K562 (cell line): ENCODE measurements at regions not wholly inside any gene's neighbourhood (a gene's known extent, or its start where the extent isn't known, plus 50 kb on each side); places are given as distances from the start of the nearest gene placed in this dataset.

Source experiments
- ATAC-seq: fragments of 200-7000 bp; cut with Tn5 transposase; 3 replicates; pipeline ENCODE4 v1.9.1; 2020; ENCODE audit warnings: moderate library complexity
- BruUV-seq: library from RNA; stranded (reverse); fragments of 400-500 nt; replicated peaks from 2 replicates; lab custom pipeline; 2021; lab: Mats Ljungman, UMichigan
- CTCF ChIA-PET: fragments of 300-600 bp; formaldehyde crosslinking; extraction: SDS; loops from one replicate; lab custom pipeline; 2021; ENCODE audit warnings: low intra/inter-chr PET ratio; lab: Yijun Ruan, JAX
- POLR2A ChIA-PET: fragments of 300-600, 350-650 bp; sonication (Branson Sonifier 250); formaldehyde crosslinking; extraction: SDS; loops from one replicate; lab custom pipeline; 2021; ENCODE audit warnings: antibody characterized with exemption, inconsistent platforms; lab: Yijun Ruan, JAX
- DNase-seq, 4 experiments: peaks; one replicate each; pipeline versions ENCODE4 v3.0.0 to v3.0.0-alpha.2; 2011 to 2018; ENCODE audit warnings: low spot score in 3 of 4, mixed read lengths in 3 of 4; ENCODE audit errors: extremely low read depth in 1 of 4
- FAIRE-seq: peaks from 2 replicates; lab custom pipeline; 2011; peaks lifted over from hg19 to GRCh38; lab: Jason Lieb, UNC
- H2AFZ ChIP-seq: 2 replicates; pipeline ENCODE4 v1.6.0; 2011; ENCODE audit warnings: low read depth, low read length, control low read depth, inconsistent platforms
- H3K27ac ChIP-seq: fragments of 200-600 bp; 3 replicates; pipeline ENCODE4 v1.8.0; 2011; ENCODE audit warnings: low read depth, mild to moderate bottlenecking, control low read depth, inconsistent platforms, low read length, moderate library complexity, mixed read lengths; ENCODE audit errors: extremely low read depth
- H3K27me3 ChIP-seq, 2 experiments: fragments of 300-600 bp in 1 of 2; 2 replicates in 1 of 2; 3 replicates in 1 of 2; pipeline versions ENCODE4 v1.6.0 to v1.8.0; 2011; ENCODE audit warnings: inconsistent platforms in 2 of 2, low read length in 2 of 2, mild to moderate bottlenecking in 1 of 2, mixed read lengths in 1 of 2, moderate library complexity in 1 of 2; ENCODE audit not compliant: control insufficient read depth in 2 of 2, insufficient read depth in 2 of 2
- H3K36me3 ChIP-seq: fragments of 300-600 bp; 3 replicates; pipeline ENCODE4 v1.8.0; 2011; ENCODE audit warnings: mild to moderate bottlenecking, low read length, inconsistent platforms; ENCODE audit not compliant: control insufficient read depth, insufficient read depth
- H3K4me1 ChIP-seq, 2 experiments: fragments of 200-600 bp in 1 of 2; replicated peaks in 1 of 2; 2 replicates in 1 of 2; 3 replicates in 1 of 2; pipeline versions ENCODE4 v1.5.1 to v1.8.0; 2011; ENCODE audit warnings: inconsistent platforms in 2 of 2, low read length in 2 of 2, mild to moderate bottlenecking in 1 of 2, mixed read lengths in 1 of 2, moderate library complexity in 1 of 2; ENCODE audit not compliant: control insufficient read depth in 2 of 2, insufficient read depth in 2 of 2
- H3K4me2 ChIP-seq: 2 replicates; pipeline ENCODE4 v1.6.1; 2011; ENCODE audit warnings: low read length, control low read depth, inconsistent platforms, mixed read lengths; ENCODE audit not compliant: insufficient read depth
- H3K4me3 ChIP-seq: fragments of 200-600 bp; sonication (generic), shearing (Covaris generic); 2 replicates; pipeline ENCODE4 v1.5.1; 2016; ENCODE audit warnings: control low read depth, inconsistent platforms
- H3K79me2 ChIP-seq: fragments of 200-600 bp; 3 replicates; pipeline ENCODE4 v1.8.0; 2011; ENCODE audit warnings: low read length, inconsistent platforms; ENCODE audit not compliant: control insufficient read depth, insufficient read depth
- H3K9ac ChIP-seq, 2 experiments: 2 replicates each; pipeline versions ENCODE4 v1.6.0 to v1.6.1; 2011; ENCODE audit warnings: low read depth in 2 of 2, low read length in 2 of 2, control low read depth in 1 of 2, inconsistent platforms in 1 of 2, mild to moderate bottlenecking in 1 of 2, mixed read lengths in 1 of 2; ENCODE audit not compliant: insufficient read depth in 1 of 2
- H3K9me1 ChIP-seq: one replicate; pipeline ENCODE4 v1.6.0; 2011; ENCODE audit warnings: inconsistent platforms, mild to moderate bottlenecking, low read length, moderate library complexity; ENCODE audit not compliant: control insufficient read depth, insufficient read depth
- H3K9me3 ChIP-seq: replicated peaks from 2 replicates; pipeline ENCODE4 v1.5.1; 2011; ENCODE audit warnings: low read depth, low read length, inconsistent platforms; ENCODE audit not compliant: control insufficient read depth, insufficient read depth
- H4K20me1 ChIP-seq: replicated peaks from 2 replicates; pipeline ENCODE4 v1.6.1; 2011; ENCODE audit warnings: low read length, inconsistent platforms, mixed read lengths; ENCODE audit not compliant: control insufficient read depth, insufficient read depth
- EGR1 ChIP-seq: fragments of 450-650 bp; conservative IDR thresholded peaks from 2 replicates; pipeline ENCODE4 v1.6.1; 2017; ENCODE audit warnings: mild to moderate bottlenecking
- EP400 ChIP-seq: fragments of 450-650 bp; IDR thresholded peaks from 2 replicates; pipeline ENCODE4 v1.6.1; 2017; ENCODE audit warnings: antibody characterized with exemption, mild to moderate bottlenecking, moderate library complexity
- ETV6 ChIP-seq, 3 experiments: fragments of 150-350 bp in 1 of 3; sonication (generic) in 1 of 3; formaldehyde crosslinking in 1 of 3; IDR thresholded peaks; 2 replicates each; pipeline versions ENCODE4 v1.6.1 to v1.8.0; 2014 to 2022; ENCODE audit warnings: borderline replicate concordance in 2 of 3, low read depth in 2 of 3, antibody characterized with exemption in 1 of 3, low read length in 1 of 3, mild to moderate bottlenecking in 1 of 3, missing genetic modification reagents in 1 of 3
- HEY1 ChIP-seq: fragments of 250-450 bp; sonication (Bioruptor Pico); IDR thresholded peaks from 2 replicates; pipeline ENCODE4 v1.5.0; 2020; ENCODE audit warnings: mild to moderate bottlenecking, moderate library complexity, borderline replicate concordance
- PTTG1 ChIP-seq: fragments of 450-650 bp; IDR thresholded peaks from 2 replicates; pipeline ENCODE4 v1.6.1; 2016; ENCODE audit warnings: low read depth, mild to moderate bottlenecking, missing genetic modification characterization, missing compliant biosample characterization
- SLC30A9 ChIP-seq: fragments of 250-450 bp; sonication (Bioruptor Pico); IDR thresholded peaks from 2 replicates; pipeline ENCODE4 v1.8.0; 2022; ENCODE audit warnings: mild to moderate bottlenecking, moderate library complexity
- ZBTB43 ChIP-seq: sonication (generic); formaldehyde crosslinking; IDR thresholded peaks from 2 replicates; pipeline ENCODE4 v1.8.0; 2023; ENCODE audit warnings: mild to moderate bottlenecking, missing genetic modification reagents
- ZNF707 ChIP-seq: fragments of 250-450 bp; sonication (Bioruptor Pico); conservative IDR thresholded peaks from 2 replicates; pipeline ENCODE4 v1.8.0; 2022; ENCODE audit warnings: inconsistent platforms, mild to moderate bottlenecking, moderate library complexity
- ZNF785 ChIP-seq: fragments of 250-450 bp; sonication (Bioruptor Pico); IDR thresholded peaks from 2 replicates; pipeline ENCODE4 v1.4.0; 2020; ENCODE audit warnings: mild to moderate bottlenecking
- WGBS: fragments of 100-300 bp; shearing (Covaris generic); methylation state at CpG from one replicate; pipeline ENCODE4 v1.1.6; 2016; ENCODE audit warnings: low coverage, mixed read lengths; ENCODE audit not compliant: insufficient coverage; ENCODE audit errors: missing lambda C conversion rate; 5-methylcytosine and 5-hydroxymethylcytosine counted together
- in situ Hi-C: fragments of 300-500 bp; cut with MboI; formaldehyde crosslinking; loops from 4 replicates; pipeline ENCODE4 v1.15.0; 2018; ENCODE audit warnings: inconsistent platforms, mixed read lengths
- intact Hi-C: fragments of 100-400 bp; cut with micrococcal nuclease; formaldehyde crosslinking; loops from 2 replicates; pipeline ENCODE4 v1.14.2; 2022
- TF ChIP-seq, protein P1 (sequence below): fragments of 450-650 bp; IDR thresholded peaks from 2 replicates; pipeline ENCODE4 v1.6.1; 2018; ENCODE audit warnings: mild to moderate bottlenecking, low read depth; ENCODE audit not compliant: partially characterized antibody
- TF ChIP-seq, protein P2 (sequence below), 3 experiments: fragments of 200-800 bp in 1 of 3; fragments of 250-450 bp in 1 of 3; fragments of 450-650 bp in 1 of 3; sonication (Bioruptor Pico) in 1 of 3; sonication (Bioruptor generic) in 1 of 3; formaldehyde crosslinking in 1 of 3; IDR thresholded peaks; 2 replicates each; pipeline versions ENCODE4 v1.6.1 to v1.8.0; 2016 to 2022; ENCODE audit warnings: mild to moderate bottlenecking in 2 of 3, missing genetic modification characterization in 2 of 3, missing compliant biosample characterization in 1 of 3, moderate library complexity in 1 of 3

- TF ChIP-seq ZBTB43 (CRISPR knock-in tag) (no peak), ZNF785 (CRISPR knock-in tag) (no peak), PTTG1 (tag) (no peak), EP400 (no peak), SLC30A9 (CRISPR knock-in tag) (no peak), EGR1 (no peak), ZNF707 (CRISPR knock-in tag) (no peak)
- TF ChIP-seq, protein P1, sequence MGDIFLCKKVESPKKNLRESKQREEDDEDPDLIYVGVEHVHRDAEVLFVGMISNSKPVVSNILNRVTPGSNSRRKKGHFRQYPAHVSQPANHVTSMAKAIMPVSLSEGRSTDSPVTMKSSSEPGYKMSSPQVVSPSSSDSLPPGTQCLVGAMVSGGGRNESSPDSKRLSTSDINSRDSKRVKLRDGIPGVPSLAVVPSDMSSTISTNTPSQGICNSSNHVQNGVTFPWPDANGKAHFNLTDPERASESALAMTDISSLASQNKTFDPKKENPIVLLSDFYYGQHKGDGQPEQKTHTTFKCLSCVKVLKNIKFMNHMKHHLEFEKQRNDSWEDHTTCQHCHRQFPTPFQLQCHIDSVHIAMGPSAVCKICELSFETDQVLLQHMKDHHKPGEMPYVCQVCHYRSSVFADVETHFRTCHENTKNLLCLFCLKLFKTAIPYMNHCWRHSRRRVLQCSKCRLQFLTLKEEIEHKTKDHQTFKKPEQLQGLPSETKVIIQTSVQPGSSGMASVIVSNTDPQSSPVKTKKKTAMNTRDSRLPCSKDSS: no peak
Observed at GRCh38 chr3:107221856-107222255, 155.4 kb upstream of the CCDC54 start (continued).

DNA sequence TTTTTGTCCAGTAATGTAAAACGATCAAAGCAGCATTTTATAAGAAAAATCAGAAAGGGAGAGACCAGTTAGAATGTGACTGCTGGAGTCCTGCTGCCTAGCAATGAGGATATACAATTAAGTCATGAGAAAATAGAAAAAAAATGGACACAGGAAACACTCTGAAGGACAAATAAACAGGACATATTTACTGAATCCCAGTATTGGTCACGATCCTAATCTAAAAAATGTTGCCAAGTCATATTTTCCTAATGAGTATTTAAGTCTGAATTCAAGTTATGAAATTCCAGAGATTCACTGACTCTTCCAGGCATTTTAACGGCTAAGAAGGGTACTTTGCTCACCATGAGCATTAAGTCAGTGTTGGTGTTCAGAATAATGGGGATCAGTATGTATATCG is 154.3 kb upstream of the CCDC54 start:
- no peaks in the 10 kb centered on the region for H4K20me1 ChIP-seq
- no peak overlapping the region for H3K4me2 ChIP-seq
- intact Hi-C loops (no loop called here), in situ Hi-C loops (no loop called here)
- no peak overlapping the region for H2AFZ ChIP-seq
- no peak for ATAC-seq
- no peaks in the 10 kb centered on the region for H3K4me1 ChIP-seq
- ChIA-PET POLR2A (no interaction called here), CTCF (no interaction called here)
- H3K4me3 ChIP-seq: no peak overlapping the region
- no peaks in the 10 kb centered on the region for H3K9me1 ChIP-seq
- no TSS peak for BruUV-seq
- no peak for DNase-seq
- WGBS: 0% methylated on average over 4 of the region's 4 CpGs
- H3K36me3 ChIP-seq: no peaks in the 10 kb centered on the region
- H3K9me3 ChIP-seq: no peaks in the 10 kb centered on the region; the same call in 1 of the 2 replicates
- H3K27me3 ChIP-seq: no peaks in the 10 kb centered on the region
- H3K79me2 ChIP-seq: no peaks in the 10 kb centered on the region
- no peak for FAIRE-seq
- H3K27ac ChIP-seq: no peak overlapping the region
- no peak overlapping the region for H3K9ac ChIP-seq
- TF ChIP-seq HEY1 (CRISPR knock-in tag): no peak
- TF ChIP-seq ETV6 (IDR thresholded peaks at IDR 0.05; ENCODE audit: borderline replicate concordance in 1 of 2, low read depth in 2 of 2, low read length in 1 of 2): no peak
- no peak for TF ChIP-seq ETV6 (CRISPR knock-in tag; IDR thresholded peaks at IDR 0.05; ENCODE audit: borderline replicate concordance)
- TF ChIP-seq, protein P2, sequence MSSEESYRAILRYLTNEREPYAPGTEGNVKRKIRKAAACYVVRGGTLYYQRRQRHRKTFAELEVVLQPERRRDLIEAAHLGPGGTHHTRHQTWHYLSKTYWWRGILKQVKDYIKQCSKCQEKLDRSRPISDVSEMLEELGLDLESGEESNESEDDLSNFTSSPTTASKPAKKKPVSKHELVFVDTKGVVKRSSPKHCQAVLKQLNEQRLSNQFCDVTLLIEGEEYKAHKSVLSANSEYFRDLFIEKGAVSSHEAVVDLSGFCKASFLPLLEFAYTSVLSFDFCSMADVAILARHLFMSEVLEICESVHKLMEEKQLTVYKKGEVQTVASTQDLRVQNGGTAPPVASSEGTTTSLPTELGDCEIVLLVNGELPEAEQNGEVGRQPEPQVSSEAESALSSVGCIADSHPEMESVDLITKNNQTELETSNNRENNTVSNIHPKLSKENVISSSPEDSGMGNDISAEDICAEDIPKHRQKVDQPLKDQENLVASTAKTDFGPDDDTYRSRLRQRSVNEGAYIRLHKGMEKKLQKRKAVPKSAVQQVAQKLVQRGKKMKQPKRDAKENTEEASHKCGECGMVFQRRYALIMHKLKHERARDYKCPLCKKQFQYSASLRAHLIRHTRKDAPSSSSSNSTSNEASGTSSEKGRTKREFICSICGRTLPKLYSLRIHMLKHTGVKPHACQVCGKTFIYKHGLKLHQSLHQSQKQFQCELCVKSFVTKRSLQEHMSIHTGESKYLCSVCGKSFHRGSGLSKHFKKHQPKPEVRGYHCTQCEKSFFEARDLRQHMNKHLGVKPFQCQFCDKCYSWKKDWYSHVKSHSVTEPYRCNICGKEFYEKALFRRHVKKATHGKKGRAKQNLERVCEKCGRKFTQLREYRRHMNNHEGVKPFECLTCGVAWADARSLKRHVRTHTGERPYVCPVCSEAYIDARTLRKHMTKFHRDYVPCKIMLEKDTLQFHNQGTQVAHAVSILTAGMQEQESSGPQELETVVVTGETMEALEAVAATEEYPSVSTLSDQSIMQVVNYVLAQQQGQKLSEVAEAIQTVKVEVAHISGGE (CRISPR knock-in tag; IDR thresholded peaks at IDR 0.05): no peak
